T-helper 17 cell (primary cell): ENCODE measurements at regions not wholly inside any gene's neighbourhood (a gene's known extent, or its start where the extent isn't known, plus 50 kb on each side); places are given as distances from the start of the nearest gene placed in this dataset.

ENCODE experiments used
- ATAC-seq: fragments of 150-1000 bp; cut with Tn5 transposase; 2 replicates; pipeline ENCODE4 v1.10.0; 2021; ENCODE audit warnings: mild to moderate bottlenecking, moderate library complexity
- DNase-seq, 3 donors: peaks; one replicate each; pipeline versions ENCODE4 v3.0.0 to v3.0.0-alpha.2; 2020 to 2021
- H3K9me3 ChIP-seq: one replicate; pipeline ENCODE4 v1.7.0; 2013; ENCODE audit warnings: low read length, mild to moderate bottlenecking; ENCODE audit not compliant: control insufficient read depth, poor library complexity, severe bottlenecking
- H3K27ac Mint-ChIP-seq: one replicate; pipeline ENCODE4 v1.8.0; 2022; ENCODE audit warnings: mild to moderate bottlenecking, moderate library complexity, mixed read lengths
- H3K27me3 Mint-ChIP-seq: one replicate; pipeline ENCODE4 v1.8.0; 2022; ENCODE audit warnings: mixed read lengths
- H3K36me3 Mint-ChIP-seq: one replicate; pipeline ENCODE4 v1.8.0; 2022; ENCODE audit warnings: low read depth, mixed read lengths
- H3K4me1 Mint-ChIP-seq: one replicate; pipeline ENCODE4 v1.8.0; 2022; ENCODE audit warnings: mild to moderate bottlenecking, mixed read lengths
- H3K4me3 Mint-ChIP-seq: one replicate; pipeline ENCODE4 v1.8.0; 2022; ENCODE audit warnings: mild to moderate bottlenecking, moderate library complexity, mixed read lengths

GRCh38 chr20:4512891-4513550 lies 173.2 kb upstream of the PRNP start:
- ATAC-seq = no peak
- H3K4me1 Mint-ChIP-seq = no peaks in the 10 kb centered on the region

GRCh38 chr20:4511776-4512175 lies 174.5 kb upstream of the PRNP start:
- DNase-seq (no peak), ATAC-seq (no peak)
- Mint-ChIP-seq H3K4me3 (no peak overlapping the region), H3K27me3 (peaks cover 53% of the 10 kb centered on the region), H3K4me1 (no peaks in the 10 kb centered on the region), H3K36me3 (peaks cover 6% of the 10 kb centered on the region), H3K27ac (no peak overlapping the region)
- H3K9me3 ChIP-seq = no peaks in the 10 kb centered on the region

More at GRCh38 chr20:4512891-4513550, 173.2 kb upstream of the PRNP start:
- Mint-ChIP-seq H3K27ac (no peak overlapping the region), H3K27me3 (peaks cover 61% of the 10 kb centered on the region), H3K36me3 (peaks cover 6% of the 10 kb centered on the region), H3K4me3 (no peak overlapping the region)
- no peak for DNase-seq
- H3K9me3 ChIP-seq = no peaks in the 10 kb centered on the region

- Mint-ChIP-seq H3K27me3 (peaks cover 49% of the 10 kb centered on the region), H3K27ac (no peak overlapping the region), H3K4me1 (no peaks in the 10 kb centered on the region), H3K36me3 (peaks cover 3% of the 10 kb centered on the region), H3K4me3 (no peak overlapping the region)
- ATAC-seq = no peak
- no peaks in the 10 kb centered on the region for H3K9me3 ChIP-seq
- no peak for DNase-seq
Measured at GRCh38 chr20:4509825-4510522, 176.3 kb upstream of the PRNP start.

- no peak for DNase-seq
- peaks cover 2% of the 10 kb centered on the region for H3K36me3 Mint-ChIP-seq
- peaks cover 51% of the 10 kb centered on the region for H3K27me3 Mint-ChIP-seq
- no peaks in the 10 kb centered on the region for H3K4me1 Mint-ChIP-seq
- no peak overlapping the region for H3K4me3 Mint-ChIP-seq
- ATAC-seq = no peak
- no peak overlapping the region for H3K27ac Mint-ChIP-seq
- H3K9me3 ChIP-seq = no peaks in the 10 kb centered on the region
Measured at GRCh38 chr20:4508773-4509172, 177.5 kb upstream of the PRNP start.

GRCh38 chr20:4507288-4507719 lies 179.0 kb upstream of the PRNP start:
- Mint-ChIP-seq H3K27ac (no peak overlapping the region), H3K4me1 (no peaks in the 10 kb centered on the region), H3K27me3 (peaks cover 46% of the 10 kb centered on the region), H3K4me3 (no peak overlapping the region), H3K36me3 (no peaks in the 10 kb centered on the region)
- no peaks in the 10 kb centered on the region for H3K9me3 ChIP-seq
- ATAC-seq (no peak), DNase-seq (no peak)

- no peak for DNase-seq
- ATAC-seq = no peak
- Mint-ChIP-seq H3K27ac (no peak overlapping the region), H3K4me1 (no peaks in the 10 kb centered on the region), H3K36me3 (no peaks in the 10 kb centered on the region), H3K27me3 (peaks cover 28% of the 10 kb centered on the region), H3K4me3 (no peak overlapping the region)
- no peaks in the 10 kb centered on the region for H3K9me3 ChIP-seq
Measured at GRCh38 chr20:4504814-4505213, 181.4 kb upstream of the PRNP start.

- H3K4me3 Mint-ChIP-seq = no peak overlapping the region
- ATAC-seq (no peak), DNase-seq (no peak)
- peaks cover 39% of the 10 kb centered on the region for H3K27me3 Mint-ChIP-seq
- H3K4me1 Mint-ChIP-seq = no peaks in the 10 kb centered on the region
- H3K27ac Mint-ChIP-seq = no peak overlapping the region
- H3K9me3 ChIP-seq = no peaks in the 10 kb centered on the region
- H3K36me3 Mint-ChIP-seq = no peaks in the 10 kb centered on the region
Measured at GRCh38 chr20:4502756-4503155, 183.5 kb upstream of the PRNP start.

- Mint-ChIP-seq H3K4me3 (no peak overlapping the region), H3K27ac (no peak overlapping the region), H3K4me1 (no peaks in the 10 kb centered on the region), H3K36me3 (no peaks in the 10 kb centered on the region), H3K27me3 (peaks cover 39% of the 10 kb centered on the region)
- no peaks in the 10 kb centered on the region for H3K9me3 ChIP-seq
- ATAC-seq = no peak
- DNase-seq = no peak
Measured at GRCh38 chr20:4493386-4493785, 192.9 kb upstream of the PRNP start.

- no peak overlapping the region for H3K27ac Mint-ChIP-seq
- H3K4me1 Mint-ChIP-seq = no peaks in the 10 kb centered on the region
- no peak for DNase-seq
- no peak for ATAC-seq
- H3K9me3 ChIP-seq = no peaks in the 10 kb centered on the region
- H3K4me3 Mint-ChIP-seq = no peak overlapping the region
- no peaks in the 10 kb centered on the region for H3K36me3 Mint-ChIP-seq
- H3K27me3 Mint-ChIP-seq = peaks cover 48% of the 10 kb centered on the region
Measured at GRCh38 chr20:4491643-4492042, 194.6 kb upstream of the PRNP start.

GRCh38 chr20:4490606-4491280 lies 195.5 kb upstream of the PRNP start:
- Mint-ChIP-seq H3K27me3 (peaks cover 56% of the 10 kb centered on the region), H3K4me1 (no peaks in the 10 kb centered on the region), H3K27ac (no peak overlapping the region), H3K4me3 (no peak overlapping the region), H3K36me3 (no peaks in the 10 kb centered on the region)
- DNase-seq = no peak
- no peaks in the 10 kb centered on the region for H3K9me3 ChIP-seq
- ATAC-seq = no peak

GRCh38 chr20:4490045-4490444 lies 196.2 kb upstream of the PRNP start:
- no peaks in the 10 kb centered on the region for H3K9me3 ChIP-seq
- Mint-ChIP-seq H3K4me1 (no peaks in the 10 kb centered on the region), H3K4me3 (no peak overlapping the region), H3K27ac (no peak overlapping the region), H3K27me3 (peaks cover 56% of the 10 kb centered on the region), H3K36me3 (no peaks in the 10 kb centered on the region)
- DNase-seq (no peak), ATAC-seq (no peak)

GRCh38 chr20:4488407-4489339 lies 197.6 kb upstream of the PRNP start:
- DNase-seq (no peak), ATAC-seq (no peak)
- Mint-ChIP-seq H3K27ac (no peak overlapping the region), H3K27me3 (peaks cover 52% of the 10 kb centered on the region), H3K4me3 (no peak overlapping the region), H3K36me3 (no peaks in the 10 kb centered on the region), H3K4me1 (no peaks in the 10 kb centered on the region)
- no peaks in the 10 kb centered on the region for H3K9me3 ChIP-seq
